Esophagus squamous epithelium (tissue), 5 donors: ENCODE measurements at regions not wholly inside any gene's neighbourhood (a gene's known extent, or its start where the extent isn't known, plus 50 kb on each side); places are given as distances from the start of the nearest gene placed in this dataset.

ENCODE experiments used
- DNase-seq: peaks from one replicate; lab custom pipeline; 2025; lab: John Stamatoyannopoulos, UW
- H3K27ac ChIP-seq, 4 donors: fragments of 200-600 bp; sonication (generic); one replicate each; pipeline ENCODE4 v1.5.1; 2016 to 2019; ENCODE audit warnings: mild to moderate bottlenecking in 1 of 4
- H3K27me3 ChIP-seq, 4 donors: fragments of 200-600 bp; sonication (generic); 1 replicate in 3 of 4; 2 replicates in 1 of 4; pipeline versions ENCODE4 v1.5.1 to v1.6.0; 2017 to 2021; ENCODE audit warnings: antibody characterized with exemption in 1 of 4
- H3K36me3 ChIP-seq, 3 donors: fragments of 200-600 bp; sonication (generic); one replicate each; pipeline ENCODE4 v1.5.1; 2016 to 2019
- H3K4me1 ChIP-seq, 3 donors: fragments of 200-600 bp; sonication (generic); one replicate each; pipeline ENCODE4 v1.5.1; 2017 to 2019
- H3K4me3 ChIP-seq, 4 donors: fragments of 200-600 bp; sonication (generic); 1 replicate in 3 of 4; 2 replicates in 1 of 4; pipeline ENCODE4 v1.5.1; 2016 to 2019; ENCODE audit warnings: mild to moderate bottlenecking in 2 of 4, moderate library complexity in 1 of 4
- H3K9me3 ChIP-seq, 3 donors: fragments of 200-600 bp; sonication (generic); one replicate each; pipeline ENCODE4 v1.5.1; 2016 to 2019
- CTCF ChIP-seq, 6 experiments: fragments of 450-650 bp in 4 of 6; fragments of 200-600 bp in 2 of 6; sonication (generic) in 2 of 6; IDR thresholded peaks; one replicate each; pipeline ENCODE4 v1.5.1; 2016 to 2019; ENCODE audit warnings: antibody characterized with exemption in 6 of 6, mild to moderate bottlenecking in 4 of 6, moderate library complexity in 4 of 6
- POLR2A ChIP-seq, 4 donors: fragments of 450-650 bp; IDR thresholded peaks; one replicate each; pipeline ENCODE4 v1.6.1; 2017; ENCODE audit warnings: antibody characterized with exemption in 4 of 4, mild to moderate bottlenecking in 4 of 4, moderate library complexity in 3 of 4
- WGBS, 2 donors: methylation state at CpG; one replicate each; pipeline ENCODE4 v1.1.5; 2018; 5-methylcytosine and 5-hydroxymethylcytosine counted together
- intact Hi-C: fragments of 100-400 bp; cut with DNase I; formaldehyde crosslinking; loops from one replicate; pipeline ENCODE4 v1.15.0; 2022
- donor health status: DM: yes; HTN: yes; CAD: no.

- no peak for DNase-seq
- H3K36me3 ChIP-seq = no peaks in the 10 kb centered on the region
- no peaks in the 10 kb centered on the region for H3K4me1 ChIP-seq
- H3K27me3 ChIP-seq = peaks cover 0 to 5% (median 0%) of the 10 kb centered on the region in 4 donors
- no peaks in the 10 kb centered on the region for H3K9me3 ChIP-seq
- intact Hi-C loops = no loop called here
- TF ChIP-seq CTCF (IDR thresholded peaks at IDR 0.05) (no peak), POLR2A (IDR thresholded peaks at IDR 0.05) (no peak)
- 85 to 90% methylated on average over 4 of the region's 4 CpGs for WGBS, 2 donors
- H3K27ac ChIP-seq = no peak overlapping the region
- no peak overlapping the region for H3K4me3 ChIP-seq
Measured at GRCh38 chr5:159779481-159779880, 136.8 kb upstream of the ADRA1B start.

- WGBS, 2 donors = 63 to 83% methylated on average over 2 to 3 of the region's 3 CpGs
- H3K27me3 ChIP-seq = no peaks in the 10 kb centered on the region
- TF ChIP-seq CTCF (IDR thresholded peaks at IDR 0.05) = no peak
- TF ChIP-seq POLR2A (IDR thresholded peaks at IDR 0.05) = no peak
- H3K36me3 ChIP-seq = no peaks in the 10 kb centered on the region
- H3K4me3 ChIP-seq = no peak overlapping the region
- intact Hi-C loops = no loop called here
- no peak overlapping the region for H3K27ac ChIP-seq
- H3K4me1 ChIP-seq = no peaks in the 10 kb centered on the region
- DNase-seq = no peak
- no peaks in the 10 kb centered on the region for H3K9me3 ChIP-seq
Measured at GRCh38 chr5:159780246-159780645, 136.0 kb upstream of the ADRA1B start.

GRCh38 chr5:159781626-159782157 is 134.6 kb upstream of the ADRA1B start:
- H3K4me1 ChIP-seq = peaks cover 0 to 5% (median 0%) of the 10 kb centered on the region in 3 donors
- H3K36me3 ChIP-seq = no peaks in the 10 kb centered on the region
- intact Hi-C loops = no loop called here
- H3K9me3 ChIP-seq = no peaks in the 10 kb centered on the region
- peak overlapping the region in 2 of 4 donors; percentile 11 to 26 for H3K27ac ChIP-seq
- WGBS, 2 donors = 50 to 54% methylated on average over 3 of the region's 3 CpGs
- no peak overlapping the region for H3K4me3 ChIP-seq
- H3K27me3 ChIP-seq = no peaks in the 10 kb centered on the region
- DNase-seq = no peak
- TF ChIP-seq POLR2A (IDR thresholded peaks at IDR 0.05) = no peak
- no peak for TF ChIP-seq CTCF (IDR thresholded peaks at IDR 0.05)

GRCh38 chr5:159782197-159782994 is 133.9 kb upstream of the ADRA1B start:
- intact Hi-C loops = no loop called here
- Histone ChIP-seq H3K4me3 (no peak overlapping the region), H3K27me3 (no peaks in the 10 kb centered on the region), H3K27ac (peak overlapping the region in 2 of 4 donors; percentile 11 to 26), H3K36me3 (no peaks in the 10 kb centered on the region), H3K9me3 (no peaks in the 10 kb centered on the region), H3K4me1 (peaks cover 0 to 5% (median 0%) of the 10 kb centered on the region in 3 donors)
- DNase-seq = no peak
- TF ChIP-seq CTCF (IDR thresholded peaks at IDR 0.05) (no peak), POLR2A (IDR thresholded peaks at IDR 0.05) (no peak)
- 74 to 75% methylated on average over 8 to 9 of the region's 9 CpGs for WGBS, 2 donors

- Histone ChIP-seq H3K4me1 (peaks cover 0 to 8% (median 0%) of the 10 kb centered on the region in 3 donors), H3K36me3 (no peaks in the 10 kb centered on the region), H3K4me3 (no peak overlapping the region), H3K9me3 (no peaks in the 10 kb centered on the region), H3K27ac (no peak overlapping the region), H3K27me3 (no peaks in the 10 kb centered on the region)
- TF ChIP-seq POLR2A (IDR thresholded peaks at IDR 0.05) (no peak), CTCF (IDR thresholded peaks at IDR 0.05) (no peak)
- intact Hi-C loops = no loop called here
- DNase-seq = no peak
- WGBS, 2 donors = 75 to 94% methylated on average over 2 of the region's 2 CpGs
Measured at GRCh38 chr5:159782995-159783300, 133.3 kb upstream of the ADRA1B start.
